Nephron (organoid): ENCODE measurements at regions not wholly inside any gene's neighbourhood (a gene's known extent, or its start where the extent isn't known, plus 50 kb on each side); places are given as distances from the start of the nearest gene placed in this dataset.

Source experiments
- H3K27ac Mint-ChIP-seq, 3 experiments: 2 replicates each; pipeline ENCODE4 v1.8.0; 2020; ENCODE audit warnings: mixed read lengths in 3 of 3, mild to moderate bottlenecking in 2 of 3, moderate library complexity in 1 of 3
- H3K27me3 Mint-ChIP-seq: 2 replicates; pipeline ENCODE4 v1.8.0; 2021; ENCODE audit warnings: low read depth, mild to moderate bottlenecking, moderate library complexity, mixed read lengths
- H3K36me3 Mint-ChIP-seq: 2 replicates; pipeline ENCODE4 v1.8.0; 2020; ENCODE audit warnings: low read depth, mixed read lengths
- H3K4me1 Mint-ChIP-seq: 2 replicates; pipeline ENCODE4 v1.8.0; 2020; ENCODE audit warnings: mixed read lengths
- H3K4me3 Mint-ChIP-seq, 3 experiments: 2 replicates each; pipeline ENCODE4 v1.8.0; 2020; ENCODE audit warnings: mild to moderate bottlenecking in 3 of 3, mixed read lengths in 3 of 3, moderate library complexity in 2 of 3
- H3K9me3 Mint-ChIP-seq: 2 replicates; pipeline ENCODE4 v1.8.0; 2020; ENCODE audit warnings: mixed read lengths
- TF ChIP-seq, protein P1 (sequence below), 3 experiments: fragments of 200-600 bp; sonication (generic); IDR thresholded peaks; one replicate each; pipeline ENCODE4 v1.5.0; 2021; ENCODE audit warnings: antibody characterized with exemption in 3 of 3; ENCODE audit not compliant: unreplicated experiment in 3 of 3

DNA sequence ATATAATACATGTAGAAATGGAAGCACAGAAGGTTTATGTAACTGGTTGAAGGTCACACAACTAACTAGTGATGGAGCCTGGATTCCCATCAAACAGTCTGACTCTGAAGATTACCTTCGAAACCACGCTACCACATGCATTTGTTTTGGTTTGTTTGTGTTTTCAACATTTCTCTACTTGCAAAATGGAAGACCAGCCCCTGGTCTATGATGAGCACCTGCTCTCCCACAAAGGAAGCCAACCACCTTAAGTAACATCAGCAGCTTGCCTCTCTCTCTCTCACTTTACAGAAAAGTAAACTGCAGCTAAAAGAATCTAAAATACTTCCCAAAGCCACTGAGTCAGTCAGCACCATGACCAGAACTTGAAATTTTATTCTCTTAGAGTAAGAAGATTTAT lies 186.9 kb upstream of the TMPO start:
- Mint-ChIP-seq H3K27me3 (no peaks in the 10 kb centered on the region), H3K4me3 (no peak overlapping the region), H3K36me3 (no peaks in the 10 kb centered on the region), H3K9me3 (peaks cover 2% of the 10 kb centered on the region), H3K4me1 (no peaks in the 10 kb centered on the region), H3K27ac (no peak overlapping the region)
- TF ChIP-seq, protein P1, sequence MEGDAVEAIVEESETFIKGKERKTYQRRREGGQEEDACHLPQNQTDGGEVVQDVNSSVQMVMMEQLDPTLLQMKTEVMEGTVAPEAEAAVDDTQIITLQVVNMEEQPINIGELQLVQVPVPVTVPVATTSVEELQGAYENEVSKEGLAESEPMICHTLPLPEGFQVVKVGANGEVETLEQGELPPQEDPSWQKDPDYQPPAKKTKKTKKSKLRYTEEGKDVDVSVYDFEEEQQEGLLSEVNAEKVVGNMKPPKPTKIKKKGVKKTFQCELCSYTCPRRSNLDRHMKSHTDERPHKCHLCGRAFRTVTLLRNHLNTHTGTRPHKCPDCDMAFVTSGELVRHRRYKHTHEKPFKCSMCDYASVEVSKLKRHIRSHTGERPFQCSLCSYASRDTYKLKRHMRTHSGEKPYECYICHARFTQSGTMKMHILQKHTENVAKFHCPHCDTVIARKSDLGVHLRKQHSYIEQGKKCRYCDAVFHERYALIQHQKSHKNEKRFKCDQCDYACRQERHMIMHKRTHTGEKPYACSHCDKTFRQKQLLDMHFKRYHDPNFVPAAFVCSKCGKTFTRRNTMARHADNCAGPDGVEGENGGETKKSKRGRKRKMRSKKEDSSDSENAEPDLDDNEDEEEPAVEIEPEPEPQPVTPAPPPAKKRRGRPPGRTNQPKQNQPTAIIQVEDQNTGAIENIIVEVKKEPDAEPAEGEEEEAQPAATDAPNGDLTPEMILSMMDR (IDR thresholded peaks at IDR 0.05; ENCODE audit: unreplicated experiment in 3 of 3) = no peak

DNA sequence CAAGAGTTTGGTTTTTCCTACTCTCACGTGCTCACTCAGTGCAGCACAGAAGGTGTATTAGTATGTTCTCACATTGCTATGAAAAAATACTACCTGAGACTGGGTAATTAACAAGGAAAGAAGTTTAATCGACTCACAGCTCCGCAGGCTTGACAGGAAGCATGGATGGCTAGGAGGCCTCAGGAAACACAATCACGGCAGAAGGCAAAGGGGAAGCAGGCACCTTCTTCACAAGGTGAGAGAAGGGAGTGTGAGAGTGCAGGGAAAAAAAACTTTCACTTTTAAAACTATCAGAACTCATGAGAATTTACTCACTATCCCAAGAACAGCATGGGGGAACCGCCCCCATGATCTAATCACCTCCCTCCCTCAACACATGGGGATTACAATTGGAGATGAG lies 185.8 kb upstream of the TMPO start:
- no peaks in the 10 kb centered on the region for H3K27me3 Mint-ChIP-seq
- H3K36me3 Mint-ChIP-seq = no peaks in the 10 kb centered on the region
- TF ChIP-seq, protein P1 (IDR thresholded peaks at IDR 0.05; ENCODE audit: unreplicated experiment in 3 of 3) = no peak
- H3K27ac Mint-ChIP-seq = peak overlapping the region in 1 of 3 experiments; percentile 14
- no peak overlapping the region for H3K4me3 Mint-ChIP-seq
- peaks cover 2% of the 10 kb centered on the region for H3K9me3 Mint-ChIP-seq
- H3K4me1 Mint-ChIP-seq = no peaks in the 10 kb centered on the region

DNA sequence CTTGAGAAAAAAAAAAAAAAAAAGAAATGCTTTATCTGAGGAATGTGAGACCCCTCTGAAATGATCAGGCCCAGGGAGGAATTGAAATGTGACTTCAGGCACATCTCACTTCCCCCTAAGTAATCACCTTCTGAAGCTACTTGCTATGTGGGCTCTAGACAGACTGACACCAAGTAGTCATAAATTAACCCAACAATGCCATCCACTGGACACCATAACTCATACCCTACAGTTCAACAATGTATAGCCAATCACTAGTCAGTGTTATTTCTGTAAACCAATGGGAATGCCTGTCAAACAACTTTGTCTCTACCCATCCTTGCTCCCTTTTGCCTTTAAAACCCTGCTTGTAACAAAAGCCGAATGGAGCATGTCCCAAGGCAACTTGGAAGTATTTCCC lies 182.7 kb upstream of the TMPO start:
- no peaks in the 10 kb centered on the region for H3K4me1 Mint-ChIP-seq
- TF ChIP-seq, protein P1 (IDR thresholded peaks at IDR 0.05; ENCODE audit: unreplicated experiment in 3 of 3) = no peak
- no peak overlapping the region for H3K27ac Mint-ChIP-seq

DNA sequence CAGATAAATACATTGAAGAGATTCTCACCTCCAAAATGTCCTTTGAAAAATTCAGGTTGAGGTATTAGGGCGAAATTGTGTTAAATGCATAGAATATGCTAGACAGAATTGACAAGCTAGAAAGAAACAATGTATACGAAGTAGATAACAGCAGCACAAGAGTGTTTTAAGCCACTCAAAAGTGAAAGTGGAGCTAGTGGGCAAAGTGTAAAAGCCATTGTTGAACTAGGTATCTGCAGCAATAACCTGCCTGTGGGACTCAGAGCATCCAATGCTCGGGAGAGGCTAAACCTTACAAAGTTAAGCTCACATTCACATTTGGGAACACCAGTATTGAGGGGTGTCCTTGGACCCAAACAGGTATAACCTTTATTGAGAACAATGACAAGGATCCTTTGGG lies 180.6 kb upstream of the TMPO start:
- H3K4me1 Mint-ChIP-seq = no peaks in the 10 kb centered on the region
- no peak overlapping the region for H3K27ac Mint-ChIP-seq
- H3K36me3 Mint-ChIP-seq = no peaks in the 10 kb centered on the region
- H3K27me3 Mint-ChIP-seq = no peaks in the 10 kb centered on the region
- no peaks in the 10 kb centered on the region for H3K9me3 Mint-ChIP-seq
- no peak overlapping the region for H3K4me3 Mint-ChIP-seq
- TF ChIP-seq, protein P1 (IDR thresholded peaks at IDR 0.05; ENCODE audit: unreplicated experiment in 3 of 3) = no peak

More for the DNA sequence above, 182.7 kb upstream of the TMPO start:
- H3K27me3 Mint-ChIP-seq = no peaks in the 10 kb centered on the region
- no peaks in the 10 kb centered on the region for H3K36me3 Mint-ChIP-seq
- H3K9me3 Mint-ChIP-seq = no peaks in the 10 kb centered on the region
- H3K4me3 Mint-ChIP-seq = no peak overlapping the region

DNA sequence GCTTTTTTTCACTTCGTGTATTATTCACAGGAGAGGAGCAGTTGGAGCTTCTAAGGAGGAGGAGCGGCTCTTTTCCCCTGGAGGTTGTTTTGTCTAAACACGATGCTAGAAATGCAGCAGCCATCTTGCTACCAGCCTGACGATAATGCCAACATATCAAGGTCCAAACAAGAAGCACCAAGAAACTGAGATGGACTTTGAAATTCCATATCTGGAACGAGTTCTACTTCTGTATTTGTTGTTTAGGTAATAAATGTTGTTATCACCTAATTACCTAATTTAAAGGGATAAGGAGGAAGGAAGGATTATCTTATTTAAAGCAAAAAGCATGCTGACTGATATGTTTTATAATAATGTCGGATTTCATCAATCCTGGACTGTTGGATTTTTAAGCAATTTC lies 174.4 kb upstream of the TMPO start:
- Mint-ChIP-seq H3K9me3 (no peaks in the 10 kb centered on the region), H3K36me3 (no peaks in the 10 kb centered on the region), H3K27ac (no peak overlapping the region), H3K4me3 (no peak overlapping the region), H3K4me1 (peaks cover 12% of the 10 kb centered on the region), H3K27me3 (peaks cover 6% of the 10 kb centered on the region)
- TF ChIP-seq, protein P1 (IDR thresholded peaks at IDR 0.05; ENCODE audit: unreplicated experiment in 3 of 3) = no peak

DNA sequence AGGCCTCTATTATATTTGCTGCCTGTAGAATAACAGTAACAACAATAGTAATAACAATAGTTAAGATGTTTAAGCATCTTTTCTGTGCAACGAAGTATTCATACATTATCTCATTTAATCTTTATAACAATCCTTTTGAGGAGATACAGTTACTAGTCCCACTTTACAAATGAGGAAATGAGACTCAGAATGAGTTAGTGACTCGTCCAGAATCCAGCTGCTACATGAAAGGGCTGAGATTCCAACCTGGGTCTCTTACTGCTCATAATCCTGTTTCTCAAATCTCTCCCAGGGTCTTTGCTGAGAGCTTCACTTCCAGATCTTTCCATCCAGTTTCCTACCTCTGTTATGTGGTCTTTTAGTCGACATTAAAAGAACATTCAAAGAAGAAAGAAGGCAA lies 173.7 kb upstream of the TMPO start:
- Mint-ChIP-seq H3K36me3 (no peaks in the 10 kb centered on the region), H3K4me3 (no peak overlapping the region), H3K27me3 (peaks cover 6% of the 10 kb centered on the region), H3K4me1 (peaks cover 12% of the 10 kb centered on the region), H3K9me3 (no peaks in the 10 kb centered on the region), H3K27ac (no peak overlapping the region)
- TF ChIP-seq, protein P1 (IDR thresholded peaks at IDR 0.05; ENCODE audit: unreplicated experiment in 3 of 3) = no peak
